Thyroid gland (tissue), 4 donors: ENCODE measurements at regions not wholly inside any gene's neighbourhood (a gene's known extent, or its start where the extent isn't known, plus 50 kb on each side); places are given as distances from the start of the nearest gene placed in this dataset.
"Not testable (repeated sequence)": the region's sequence is repeated elsewhere in the genome, so short reads cannot be mapped to it uniquely, and the experiment has no call there.

Experiments used
- DNase-seq, 2 donors: peaks; one replicate each; pipeline ENCODE4 v3.0.0-alpha.2; 2019
- H3K27ac ChIP-seq, 3 donors: fragments of 200-600 bp; sonication (generic); 1 replicate in 2 of 3; 2 replicates in 1 of 3; pipeline ENCODE4 v1.5.1; 2016 to 2019; ENCODE audit warnings: mild to moderate bottlenecking in 1 of 3, moderate library complexity in 1 of 3
- H3K27me3 ChIP-seq: fragments of 200-600 bp; sonication (generic); one replicate; pipeline ENCODE4 v1.5.1; 2019
- H3K36me3 ChIP-seq, 2 donors: fragments of 200-600 bp; sonication (generic); one replicate each; pipeline ENCODE4 v1.5.1; 2016 to 2019
- H3K4me1 ChIP-seq, 2 donors: fragments of 200-600 bp; sonication (generic); one replicate each; pipeline ENCODE4 v1.5.1; 2017 to 2019
- H3K4me3 ChIP-seq, 3 donors: fragments of 200-600 bp; sonication (generic); replicated peaks in 1 of 3; 1 replicate in 2 of 3; 2 replicates in 1 of 3; pipeline ENCODE4 v1.5.1; 2016; ENCODE audit warnings: mild to moderate bottlenecking in 1 of 3
- H3K9me3 ChIP-seq: fragments of 200-600 bp; sonication (generic); one replicate; pipeline ENCODE4 v1.5.1; 2017
- POLR2A ChIP-seq, 2 donors: fragments of 450-650 bp; IDR thresholded peaks; one replicate each; pipeline ENCODE4 v1.6.1; 2017; ENCODE audit warnings: antibody characterized with exemption in 2 of 2, mild to moderate bottlenecking in 2 of 2, moderate library complexity in 1 of 2
- WGBS, 2 donors: methylation state at CpG; one replicate each; pipeline ENCODE4 v1.1.5; 2017; 5-methylcytosine and 5-hydroxymethylcytosine counted together
- intact Hi-C: fragments of 100-400 bp; cut with DNase I; formaldehyde crosslinking; loops from one replicate; pipeline ENCODE4 v1.15.1; 2023
- TF ChIP-seq, protein P1 (sequence below), 6 experiments: fragments of 200-600 bp in 3 of 6; fragments of 450-650 bp in 3 of 6; sonication (generic) in 3 of 6; IDR thresholded peaks; one replicate each; pipeline ENCODE4 v1.5.1; 2016 to 2019; ENCODE audit warnings: antibody characterized with exemption in 6 of 6, mild to moderate bottlenecking in 2 of 6, inconsistent platforms in 1 of 6, moderate library complexity in 1 of 6

GRCh38 chr7:88586890-88587289 is 172.6 kb upstream of the ZNF804B start:
- 84 to 87% methylated on average over 3 of the region's 3 CpGs for WGBS, 2 donors
- no peak overlapping the region for H3K4me3 ChIP-seq
- H3K27me3 ChIP-seq, result no peaks in the 10 kb centered on the region
- peaks cover 4 to 11% of the 10 kb centered on the region in 2 donors for H3K4me1 ChIP-seq
- H3K36me3 ChIP-seq, result no peaks in the 10 kb centered on the region
- no peak for DNase-seq
- H3K9me3 ChIP-seq, result no peaks in the 10 kb centered on the region
- intact Hi-C loops, result no loop called here
- TF ChIP-seq, protein P1, sequence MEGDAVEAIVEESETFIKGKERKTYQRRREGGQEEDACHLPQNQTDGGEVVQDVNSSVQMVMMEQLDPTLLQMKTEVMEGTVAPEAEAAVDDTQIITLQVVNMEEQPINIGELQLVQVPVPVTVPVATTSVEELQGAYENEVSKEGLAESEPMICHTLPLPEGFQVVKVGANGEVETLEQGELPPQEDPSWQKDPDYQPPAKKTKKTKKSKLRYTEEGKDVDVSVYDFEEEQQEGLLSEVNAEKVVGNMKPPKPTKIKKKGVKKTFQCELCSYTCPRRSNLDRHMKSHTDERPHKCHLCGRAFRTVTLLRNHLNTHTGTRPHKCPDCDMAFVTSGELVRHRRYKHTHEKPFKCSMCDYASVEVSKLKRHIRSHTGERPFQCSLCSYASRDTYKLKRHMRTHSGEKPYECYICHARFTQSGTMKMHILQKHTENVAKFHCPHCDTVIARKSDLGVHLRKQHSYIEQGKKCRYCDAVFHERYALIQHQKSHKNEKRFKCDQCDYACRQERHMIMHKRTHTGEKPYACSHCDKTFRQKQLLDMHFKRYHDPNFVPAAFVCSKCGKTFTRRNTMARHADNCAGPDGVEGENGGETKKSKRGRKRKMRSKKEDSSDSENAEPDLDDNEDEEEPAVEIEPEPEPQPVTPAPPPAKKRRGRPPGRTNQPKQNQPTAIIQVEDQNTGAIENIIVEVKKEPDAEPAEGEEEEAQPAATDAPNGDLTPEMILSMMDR (IDR thresholded peaks at IDR 0.05), result no peak
- TF ChIP-seq POLR2A (IDR thresholded peaks at IDR 0.05), result no peak
- H3K27ac ChIP-seq, result no peak overlapping the region

DNA sequence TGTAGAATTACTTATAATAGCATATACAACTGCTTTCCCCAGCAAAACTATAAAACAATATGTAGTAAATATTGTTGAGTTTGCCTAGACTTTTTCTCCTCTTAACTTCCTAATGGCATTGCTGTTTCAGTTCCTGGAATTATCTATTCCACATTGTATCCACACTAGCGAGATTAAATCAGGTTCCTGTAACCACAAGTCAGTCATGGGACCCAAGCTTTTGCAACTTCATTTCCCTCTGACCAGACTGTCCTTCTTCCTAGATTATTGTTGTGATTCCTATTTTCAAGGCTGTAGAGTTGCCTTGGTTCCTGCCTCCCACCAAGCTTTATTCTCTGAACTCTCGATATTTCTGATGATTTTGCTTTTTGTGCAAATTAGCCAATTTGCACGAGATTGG is 173.3 kb upstream of the ZNF804B start:
- TF ChIP-seq POLR2A (IDR thresholded peaks at IDR 0.05), result no peak
- TF ChIP-seq, protein P1 (IDR thresholded peaks at IDR 0.05), result no peak
- Histone ChIP-seq H3K4me1 (peaks cover 4 to 11% of the 10 kb centered on the region in 2 donors), H3K36me3 (no peaks in the 10 kb centered on the region), H3K27ac (no peak overlapping the region), H3K4me3 (no peak overlapping the region), H3K27me3 (no peaks in the 10 kb centered on the region), H3K9me3 (no peaks in the 10 kb centered on the region)
- intact Hi-C loops, result no loop called here
- DNase-seq, result no peak
- 87 to 89% methylated on average over 3 of the region's 3 CpGs for WGBS, 2 donors

DNA sequence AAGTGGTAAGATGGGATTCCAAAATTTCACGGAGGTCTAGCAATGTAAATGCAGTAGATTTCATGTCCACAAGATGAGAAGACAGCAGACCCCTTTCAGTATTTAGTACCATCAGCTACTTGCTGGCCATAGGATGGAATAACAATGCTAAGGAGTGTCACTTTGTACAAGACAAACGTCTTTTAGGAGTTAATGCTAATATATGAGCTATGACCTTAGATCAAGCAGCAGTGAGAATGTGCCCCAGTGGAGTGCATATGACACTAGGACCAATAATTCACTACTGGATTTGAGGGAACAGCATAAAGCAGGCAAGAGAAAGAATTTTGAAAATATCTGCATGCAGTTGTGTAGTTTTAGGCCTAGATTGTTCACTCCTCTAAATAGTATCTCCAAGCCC is 182.8 kb upstream of the ZNF804B start:
- WGBS, 2 donors, result 65 to 74% methylated on average over 2 of the region's 2 CpGs
- intact Hi-C loops, result no loop called here
- H3K4me1 ChIP-seq, result no peaks in the 10 kb centered on the region

DNA sequence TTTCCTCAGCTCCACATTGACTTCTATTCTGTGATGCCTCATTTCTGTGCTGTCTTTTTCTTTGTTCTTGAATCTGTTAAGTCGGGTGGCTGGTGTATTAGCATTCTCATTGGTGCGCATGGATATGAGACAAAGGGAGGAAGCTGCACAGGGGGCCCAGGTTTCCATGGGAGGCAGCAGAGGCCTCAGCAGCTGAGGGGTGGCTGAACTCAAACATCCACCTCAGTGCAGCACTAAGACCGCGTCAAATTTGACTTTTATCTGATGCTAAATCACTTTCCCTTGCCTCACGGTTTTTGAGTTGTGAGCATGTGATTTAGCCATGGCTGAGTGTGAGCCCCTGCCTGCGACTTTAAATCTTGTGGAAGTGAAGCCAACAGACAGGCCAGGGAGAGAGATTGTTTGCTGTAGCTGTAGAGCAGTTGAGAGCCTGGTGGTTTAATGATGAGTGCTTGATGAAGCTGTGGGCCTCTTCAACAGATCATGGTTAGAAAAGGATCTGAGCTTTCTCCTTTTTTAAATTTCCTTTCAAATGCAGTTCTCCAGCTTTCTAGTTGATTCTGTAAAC is 193.3 kb upstream of the ZNF804B start:
- DNase-seq, result peak; percentile 1 to 6
- Histone ChIP-seq H3K9me3 (no peaks in the 10 kb centered on the region), H3K27me3 (no peaks in the 10 kb centered on the region), H3K4me3 (no peak overlapping the region), H3K36me3 (no peaks in the 10 kb centered on the region), H3K27ac (peak overlapping the region in 1 of 3 donors; percentile 40), H3K4me1 (peaks cover 9 to 12% of the 10 kb centered on the region in 2 donors)
- intact Hi-C loops, result no loop called here
- TF ChIP-seq, protein P1 (IDR thresholded peaks at IDR 0.05), result no peak
- TF ChIP-seq POLR2A (IDR thresholded peaks at IDR 0.05), result no peak
- WGBS, 2 donors, result 48 to 58% methylated on average over 6 of the region's 6 CpGs

More for the DNA sequence above, 182.8 kb upstream of the ZNF804B start:
- no peak for TF ChIP-seq POLR2A (IDR thresholded peaks at IDR 0.05)
- TF ChIP-seq, protein P1 (IDR thresholded peaks at IDR 0.05), result no peak
- Histone ChIP-seq H3K9me3 (no peaks in the 10 kb centered on the region), H3K4me3 (no peak overlapping the region), H3K27me3 (no peaks in the 10 kb centered on the region), H3K36me3 (no peaks in the 10 kb centered on the region), H3K27ac (no peak overlapping the region)
- DNase-seq, result no peak

DNA sequence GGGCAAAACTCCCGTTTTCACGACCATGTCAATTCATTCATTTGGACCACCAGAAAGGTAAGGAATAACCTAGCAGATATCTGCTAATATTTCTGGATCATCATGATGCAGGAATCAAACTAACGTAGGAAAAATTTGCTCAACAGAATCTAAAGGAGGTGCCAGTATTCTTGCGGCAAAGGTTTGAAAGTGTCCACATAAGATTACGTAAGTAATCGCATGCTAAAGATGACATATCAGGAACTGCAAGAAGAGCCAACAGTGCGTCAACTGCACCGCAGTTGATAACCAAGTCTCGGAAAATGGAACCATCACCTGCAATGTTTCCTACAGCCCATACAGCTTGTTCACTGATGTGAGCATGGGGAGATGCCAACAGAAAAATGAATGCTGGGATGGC is 194.1 kb upstream of the ZNF804B start:
- TF ChIP-seq, protein P1 (IDR thresholded peaks at IDR 0.05), result no peak
- TF ChIP-seq POLR2A (IDR thresholded peaks at IDR 0.05), result no peak
- Histone ChIP-seq H3K36me3 (no peaks in the 10 kb centered on the region), H3K27ac (no peak overlapping the region), H3K4me3 (no peak overlapping the region), H3K27me3 (no peaks in the 10 kb centered on the region), H3K9me3 (no peaks in the 10 kb centered on the region), H3K4me1 (peaks cover 9 to 12% of the 10 kb centered on the region in 2 donors)
- DNase-seq, result no peak
- WGBS, 2 donors, result 95 to 97% methylated on average over 9 of the region's 9 CpGs
- intact Hi-C loops, result no loop called here

DNA sequence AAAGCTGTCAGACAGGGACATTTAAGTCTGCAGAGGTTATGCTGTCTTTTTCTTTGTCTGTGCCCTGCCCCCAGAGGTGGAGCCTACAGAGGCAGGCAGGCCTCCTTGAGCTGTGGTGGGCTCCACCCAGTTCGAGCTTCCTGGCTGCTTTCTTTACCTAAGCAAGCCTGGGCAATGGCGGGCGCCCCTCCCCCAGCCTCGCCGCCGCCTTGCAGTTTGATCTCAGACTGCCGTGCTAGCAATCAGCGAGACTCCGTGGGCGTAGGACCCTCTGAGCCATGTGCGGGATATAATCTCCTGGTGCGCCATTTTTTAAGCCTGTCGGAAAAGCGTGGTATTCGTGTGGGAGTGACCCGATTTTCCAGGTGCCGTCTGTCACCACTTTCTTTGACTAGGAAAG is 203.1 kb upstream of the ZNF804B start:
- DNase-seq, intact Hi-C loops: not testable (repeated sequence)

GRCh38 chr7:88554847-88555246 is 204.7 kb upstream of the ZNF804B start:
- DNase-seq, H3K36me3 ChIP-seq, H3K27ac ChIP-seq, H3K4me3 ChIP-seq, H3K4me1 ChIP-seq, H3K9me3 ChIP-seq, H3K27me3 ChIP-seq, intact Hi-C loops: not testable (repeated sequence)
- 95 to 96% methylated on average over 4 of the region's 4 CpGs for WGBS, 2 donors

More for the DNA sequence above, 203.1 kb upstream of the ZNF804B start:
- H3K4me3 ChIP-seq, H3K27me3 ChIP-seq, H3K4me1 ChIP-seq, H3K36me3 ChIP-seq, H3K9me3 ChIP-seq, H3K27ac ChIP-seq: not testable (repeated sequence)
- WGBS, 2 donors, result 98 to 99% methylated on average over 15 to 17 of the region's 17 CpGs
